ENCODE measurements at regions not wholly inside any gene's neighbourhood (a gene's known extent, or its start where the extent isn't known, plus 50 kb on each side); places are given as distances from the start of the nearest gene placed in this dataset.
"Not testable (repeated sequence)": the region's sequence is repeated elsewhere in the genome, so short reads cannot be mapped to it uniquely, and the experiment has no call there.

DNA sequence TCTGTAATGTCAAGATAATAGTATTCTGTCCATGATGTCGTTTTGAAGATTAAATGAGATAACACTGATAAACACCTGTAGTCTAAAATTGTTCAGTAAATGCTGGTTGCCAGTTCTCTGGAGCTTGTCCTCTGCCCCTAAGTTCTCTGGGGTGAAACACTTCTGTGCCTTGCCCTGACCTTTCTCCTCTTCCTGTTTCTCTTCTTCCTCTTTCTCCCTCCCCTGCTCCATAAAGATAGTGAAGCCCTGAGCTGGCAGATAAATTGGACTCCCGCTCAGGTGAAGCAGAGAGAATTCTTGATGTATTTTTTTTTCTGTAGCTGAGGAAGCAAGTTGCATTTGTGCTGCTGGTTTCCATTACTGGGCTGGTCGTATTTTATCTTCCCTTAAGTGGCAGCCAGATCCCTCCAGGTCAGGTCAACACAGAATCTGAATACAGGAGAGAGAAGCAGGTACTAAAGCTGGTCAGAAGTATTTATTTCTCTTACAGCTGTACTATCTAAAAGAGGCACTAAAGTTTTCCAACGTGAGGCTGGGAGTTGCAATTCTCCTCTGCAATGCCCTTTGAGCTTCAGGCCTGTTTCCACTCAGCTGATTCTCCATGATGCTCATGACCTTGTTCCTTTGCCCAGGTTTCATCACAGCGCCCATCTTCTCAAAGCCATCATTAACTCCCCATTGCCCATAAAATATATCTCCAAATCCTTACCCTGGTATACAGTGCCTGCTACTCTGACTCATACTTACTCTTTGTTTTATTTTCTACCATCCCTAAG, 319.3 kb upstream of the CFAP20DC start:
- no peaks in the 10 kb centered on the region for H3K4me1 ChIP-seq (ENCODE audit: control insufficient read depth in 1 of 2, insufficient read depth in 2 of 2, low read length in 2 of 2)
- no peaks in the 10 kb centered on the region for H3K27me3 ChIP-seq (ENCODE audit: low read depth, low read length)
- no peak overlapping the region for H3K27ac ChIP-seq (ENCODE audit: low read length)
- no peaks in the 10 kb centered on the region for H3K36me3 ChIP-seq (ENCODE audit: control insufficient read depth in 1 of 2, insufficient read depth in 2 of 2, low read length in 2 of 2)
- H3K4me3 ChIP-seq (ENCODE audit: low read depth in 1 of 2, low read length in 2 of 2) = no peak overlapping the region
- H3K9me3 ChIP-seq (ENCODE audit: control insufficient read depth in 1 of 2, low read length in 2 of 2) = no peaks in the 10 kb centered on the region

DNA sequence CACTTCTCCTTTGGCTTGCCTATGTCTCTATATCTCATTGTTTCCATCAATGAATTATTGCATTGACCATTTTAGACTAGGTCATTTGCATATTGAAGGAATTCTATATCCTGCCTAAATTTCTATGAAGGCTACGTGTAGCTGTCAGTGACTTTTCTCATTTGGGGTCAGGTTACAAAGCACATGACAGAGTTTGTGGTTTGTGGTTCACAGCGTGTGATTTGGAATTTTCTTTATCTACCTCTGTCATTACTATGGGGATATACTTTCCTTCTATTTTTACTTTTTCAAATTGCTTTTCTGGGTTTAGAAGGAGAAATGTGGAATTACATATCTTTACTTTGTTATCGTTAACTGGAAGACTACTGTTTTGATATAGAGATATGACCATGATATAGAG, 317.3 kb upstream of the CFAP20DC start:
- Histone ChIP-seq H3K4me1 (ENCODE audit: control insufficient read depth in 1 of 2, insufficient read depth in 2 of 2, low read length in 2 of 2) (no peaks in the 10 kb centered on the region), H3K36me3 (ENCODE audit: control insufficient read depth in 1 of 2, insufficient read depth in 2 of 2, low read length in 2 of 2) (no peaks in the 10 kb centered on the region), H3K9me3 (ENCODE audit: control insufficient read depth in 1 of 2, low read length in 2 of 2) (no peaks in the 10 kb centered on the region), H3K4me3 (ENCODE audit: low read depth in 1 of 2, low read length in 2 of 2) (no peak overlapping the region), H3K27me3 (ENCODE audit: low read depth, low read length) (no peaks in the 10 kb centered on the region), H3K27ac (ENCODE audit: low read length) (no peak overlapping the region)

DNA sequence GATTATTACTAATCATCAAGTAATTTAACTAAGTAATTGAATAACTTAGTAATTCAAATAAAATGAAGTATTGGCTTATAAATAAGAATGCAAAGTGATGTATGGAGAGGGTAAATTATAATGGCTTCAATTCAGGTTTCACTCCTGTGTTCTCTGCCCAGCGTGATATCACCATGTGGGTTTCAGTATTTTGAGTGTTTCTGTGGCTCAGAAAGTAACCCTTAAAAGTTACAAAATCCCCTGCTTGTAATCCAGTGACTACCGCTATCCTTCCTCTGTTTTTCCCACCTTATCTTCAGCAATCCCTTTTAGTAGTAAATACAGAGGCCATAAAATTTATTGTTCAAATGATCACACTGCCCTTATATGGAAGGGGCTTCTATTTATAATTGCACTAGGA, 316.4 kb upstream of the CFAP20DC start:
- Histone ChIP-seq H3K4me3 (ENCODE audit: low read depth in 1 of 2, low read length in 2 of 2) (no peak overlapping the region), H3K9me3 (ENCODE audit: control insufficient read depth in 1 of 2, low read length in 2 of 2) (no peaks in the 10 kb centered on the region), H3K4me1 (ENCODE audit: control insufficient read depth in 1 of 2, insufficient read depth in 2 of 2, low read length in 2 of 2) (no peaks in the 10 kb centered on the region), H3K36me3 (ENCODE audit: control insufficient read depth in 1 of 2, insufficient read depth in 2 of 2, low read length in 2 of 2) (no peaks in the 10 kb centered on the region), H3K27me3 (ENCODE audit: low read depth, low read length) (no peaks in the 10 kb centered on the region), H3K27ac (ENCODE audit: low read length) (no peak overlapping the region)

- Histone ChIP-seq H3K27ac (ENCODE audit: low read length) (no peak overlapping the region), H3K4me1 (ENCODE audit: control insufficient read depth in 1 of 2, insufficient read depth in 2 of 2, low read length in 2 of 2) (no peaks in the 10 kb centered on the region), H3K27me3 (ENCODE audit: low read depth, low read length) (no peaks in the 10 kb centered on the region), H3K9me3 (ENCODE audit: control insufficient read depth in 1 of 2, low read length in 2 of 2) (no peaks in the 10 kb centered on the region), H3K4me3 (ENCODE audit: low read depth in 1 of 2, low read length in 2 of 2) (no peak overlapping the region), H3K36me3 (ENCODE audit: control insufficient read depth in 1 of 2, insufficient read depth in 2 of 2, low read length in 2 of 2) (no peaks in the 10 kb centered on the region)
Observed at GRCh38 chr3:59364496-59364895, 314.7 kb upstream of the CFAP20DC start.

DNA sequence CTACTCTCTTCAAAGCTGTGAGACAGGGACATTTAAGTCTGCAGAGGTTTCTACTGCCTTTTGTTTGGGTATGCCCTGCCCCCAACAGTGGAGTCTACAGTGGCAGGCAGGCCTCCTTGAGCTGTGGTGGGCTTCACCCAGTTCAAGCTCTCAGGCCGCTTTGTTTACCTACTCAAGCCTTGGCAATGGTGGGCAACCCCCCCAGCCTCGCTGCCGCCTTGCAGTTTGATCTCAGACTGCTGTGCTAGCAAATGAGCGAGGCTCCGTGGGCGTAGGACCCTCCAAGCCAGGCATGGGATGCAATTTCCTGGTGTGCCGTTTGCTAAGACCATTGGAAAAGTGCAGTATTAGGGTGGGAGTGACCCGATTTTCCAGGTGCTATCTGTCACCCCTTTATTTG, 310.5 kb upstream of the CFAP20DC start:
- not testable (repeated sequence) for H3K9me3 ChIP-seq (ENCODE audit: control insufficient read depth in 1 of 2, low read length in 2 of 2); H3K36me3 ChIP-seq (ENCODE audit: control insufficient read depth in 1 of 2, insufficient read depth in 2 of 2, low read length in 2 of 2); H3K27me3 ChIP-seq (ENCODE audit: low read depth, low read length); H3K4me3 ChIP-seq (ENCODE audit: low read depth in 1 of 2, low read length in 2 of 2); H3K4me1 ChIP-seq (ENCODE audit: control insufficient read depth in 1 of 2, insufficient read depth in 2 of 2, low read length in 2 of 2); H3K27ac ChIP-seq (ENCODE audit: low read length)

DNA sequence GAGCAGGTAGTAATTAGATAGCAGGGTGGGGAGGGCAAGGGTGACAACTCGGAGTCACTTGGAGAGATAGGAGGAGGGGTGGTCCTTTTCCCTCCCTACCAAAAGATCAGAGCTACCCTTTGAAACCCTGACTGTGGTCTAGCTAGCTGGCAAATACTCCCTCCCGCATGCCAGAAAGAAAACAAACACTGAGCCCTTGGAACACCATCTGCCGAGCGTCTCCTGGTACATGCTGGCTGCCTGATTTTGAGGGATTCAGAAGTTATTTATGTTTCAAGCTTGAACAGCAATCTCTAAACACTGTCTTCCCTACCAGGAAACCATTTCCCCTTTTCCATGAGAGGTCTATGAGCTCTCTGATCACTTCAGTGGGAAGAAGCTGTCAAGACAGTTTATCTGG, 291.6 kb upstream of the CFAP20DC start:
- no peaks in the 10 kb centered on the region for H3K36me3 ChIP-seq (ENCODE audit: control insufficient read depth in 1 of 2, insufficient read depth in 2 of 2, low read length in 2 of 2)
- H3K4me3 ChIP-seq (ENCODE audit: low read depth in 1 of 2, low read length in 2 of 2) = no peak overlapping the region
- H3K27ac ChIP-seq (ENCODE audit: low read length) = no peak overlapping the region
- H3K9me3 ChIP-seq (ENCODE audit: control insufficient read depth in 1 of 2, low read length in 2 of 2) = peaks cover 0 to 2% of the 10 kb centered on the region in 2 donors
- no peaks in the 10 kb centered on the region for H3K27me3 ChIP-seq (ENCODE audit: low read depth, low read length)
- no peaks in the 10 kb centered on the region for H3K4me1 ChIP-seq (ENCODE audit: control insufficient read depth in 1 of 2, insufficient read depth in 2 of 2, low read length in 2 of 2)

- Histone ChIP-seq H3K36me3 (ENCODE audit: control insufficient read depth in 1 of 2, insufficient read depth in 2 of 2, low read length in 2 of 2) (no peaks in the 10 kb centered on the region), H3K9me3 (ENCODE audit: control insufficient read depth in 1 of 2, low read length in 2 of 2) (no peaks in the 10 kb centered on the region), H3K4me1 (ENCODE audit: control insufficient read depth in 1 of 2, insufficient read depth in 2 of 2, low read length in 2 of 2) (no peaks in the 10 kb centered on the region), H3K4me3 (ENCODE audit: low read depth in 1 of 2, low read length in 2 of 2) (no peak overlapping the region), H3K27ac (ENCODE audit: low read length) (no peak overlapping the region), H3K27me3 (ENCODE audit: low read depth, low read length) (no peaks in the 10 kb centered on the region)
Observed at GRCh38 chr3:59339818-59340217, 290.0 kb upstream of the CFAP20DC start.

- H3K4me3 ChIP-seq (ENCODE audit: low read depth in 1 of 2, low read length in 2 of 2) = no peak overlapping the region
- H3K27ac ChIP-seq (ENCODE audit: low read length) = no peak overlapping the region
- H3K9me3 ChIP-seq (ENCODE audit: control insufficient read depth in 1 of 2, low read length in 2 of 2) = no peaks in the 10 kb centered on the region
- no peaks in the 10 kb centered on the region for H3K4me1 ChIP-seq (ENCODE audit: control insufficient read depth in 1 of 2, insufficient read depth in 2 of 2, low read length in 2 of 2)
- no peaks in the 10 kb centered on the region for H3K27me3 ChIP-seq (ENCODE audit: low read depth, low read length)
- H3K36me3 ChIP-seq (ENCODE audit: control insufficient read depth in 1 of 2, insufficient read depth in 2 of 2, low read length in 2 of 2) = no peaks in the 10 kb centered on the region
Observed at GRCh38 chr3:59338934-59339333, 289.1 kb upstream of the CFAP20DC start.

GRCh38 chr3:59335338-59335737, 285.5 kb upstream of the CFAP20DC start:
- H3K9me3 ChIP-seq (ENCODE audit: control insufficient read depth in 1 of 2, low read length in 2 of 2) = no peaks in the 10 kb centered on the region
- H3K4me3 ChIP-seq (ENCODE audit: low read depth in 1 of 2, low read length in 2 of 2) = no peak overlapping the region
- no peaks in the 10 kb centered on the region for H3K4me1 ChIP-seq (ENCODE audit: control insufficient read depth in 1 of 2, insufficient read depth in 2 of 2, low read length in 2 of 2)
- H3K27me3 ChIP-seq (ENCODE audit: low read depth, low read length) = no peaks in the 10 kb centered on the region
- no peak overlapping the region for H3K27ac ChIP-seq (ENCODE audit: low read length)
- H3K36me3 ChIP-seq (ENCODE audit: control insufficient read depth in 1 of 2, insufficient read depth in 2 of 2, low read length in 2 of 2) = no peaks in the 10 kb centered on the region

DNA sequence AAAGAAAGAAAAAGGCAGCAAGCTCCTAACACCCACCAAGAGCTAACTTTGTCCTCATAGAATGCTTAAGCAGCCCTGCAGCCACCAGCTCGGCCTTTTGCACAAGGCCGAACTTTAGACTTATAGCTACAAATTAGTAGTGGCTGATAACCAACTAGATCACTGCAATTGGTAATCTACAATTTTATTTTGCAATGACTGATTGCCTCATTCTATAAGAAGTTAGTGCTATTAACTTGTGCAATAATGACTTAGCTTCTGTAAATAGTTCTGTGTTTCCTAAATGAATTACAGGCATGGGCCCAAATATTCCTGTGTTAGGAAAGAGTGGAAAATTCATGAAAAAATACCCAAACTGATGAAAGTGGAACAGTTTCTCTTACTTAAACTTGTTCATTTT, 284.8 kb upstream of the CFAP20DC start:
- Histone ChIP-seq H3K36me3 (ENCODE audit: control insufficient read depth in 1 of 2, insufficient read depth in 2 of 2, low read length in 2 of 2) (no peaks in the 10 kb centered on the region), H3K27me3 (ENCODE audit: low read depth, low read length) (no peaks in the 10 kb centered on the region), H3K4me1 (ENCODE audit: control insufficient read depth in 1 of 2, insufficient read depth in 2 of 2, low read length in 2 of 2) (no peaks in the 10 kb centered on the region), H3K27ac (ENCODE audit: low read length) (no peak overlapping the region), H3K9me3 (ENCODE audit: control insufficient read depth in 1 of 2, low read length in 2 of 2) (no peaks in the 10 kb centered on the region), H3K4me3 (ENCODE audit: low read depth in 1 of 2, low read length in 2 of 2) (no peak overlapping the region)

GRCh38 chr3:59327376-59327808, 277.6 kb upstream of the CFAP20DC start:
- Histone ChIP-seq H3K36me3 (ENCODE audit: control insufficient read depth in 1 of 2, insufficient read depth in 2 of 2, low read length in 2 of 2) (no peaks in the 10 kb centered on the region), H3K27me3 (ENCODE audit: low read depth, low read length) (no peaks in the 10 kb centered on the region), H3K4me1 (ENCODE audit: control insufficient read depth in 1 of 2, insufficient read depth in 2 of 2, low read length in 2 of 2) (no peaks in the 10 kb centered on the region), H3K9me3 (ENCODE audit: control insufficient read depth in 1 of 2, low read length in 2 of 2) (no peaks in the 10 kb centered on the region), H3K4me3 (ENCODE audit: low read depth in 1 of 2, low read length in 2 of 2) (no peak overlapping the region), H3K27ac (ENCODE audit: low read length) (no peak overlapping the region)
